ENCODE measurements at regions not wholly inside any gene's neighbourhood (a gene's known extent, or its start where the extent isn't known, plus 50 kb on each side); places are given as distances from the start of the nearest gene placed in this dataset.

DNA sequence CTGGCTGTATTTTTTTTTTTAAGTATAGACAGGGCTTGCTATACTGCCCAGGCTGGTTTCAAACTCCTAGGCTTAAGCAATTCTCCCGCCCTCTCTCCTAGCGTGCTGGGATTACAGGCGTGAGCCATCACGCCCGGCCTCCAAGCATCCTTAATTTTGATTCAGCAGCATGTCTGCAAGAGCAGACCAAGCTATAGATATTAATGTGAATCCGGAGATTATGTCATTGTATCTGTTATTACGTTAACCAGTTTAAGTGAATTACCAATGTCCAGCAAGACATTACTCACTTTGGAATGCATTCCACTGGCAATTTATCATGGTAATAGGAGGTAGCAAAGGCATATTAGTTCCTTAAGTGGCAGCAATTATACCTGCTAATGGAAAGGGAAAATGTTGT lies 179.7 kb downstream of the CHRM3 start:
- ATAC-seq (ENCODE audit: low FRiP score), result no peak
- TF ChIP-seq CTCF (IDR thresholded peaks at IDR 0.05), result no peak
- DNase-seq (ENCODE audit: low spot score), result no peak

GRCh38 chr1:239570878-239571277 lies 184.5 kb downstream of the CHRM3 start:
- DNase-seq (ENCODE audit: low spot score), result no peak
- ATAC-seq (ENCODE audit: low FRiP score), result no peak
- no peak for TF ChIP-seq CTCF (IDR thresholded peaks at IDR 0.05)

- ATAC-seq (ENCODE audit: low FRiP score) (no peak), DNase-seq (ENCODE audit: low spot score) (no peak)
- no peak for TF ChIP-seq CTCF (IDR thresholded peaks at IDR 0.05)
Observed at GRCh38 chr1:239572183-239572582, 185.8 kb downstream of the CHRM3 start.

GRCh38 chr1:239574112-239574511 lies 187.7 kb downstream of the CHRM3 start:
- ATAC-seq (ENCODE audit: low FRiP score), result no peak
- no peak for DNase-seq (ENCODE audit: low spot score)
- TF ChIP-seq CTCF (IDR thresholded peaks at IDR 0.05), result no peak

GRCh38 chr1:239575113-239575512 lies 188.7 kb downstream of the CHRM3 start:
- DNase-seq (ENCODE audit: low spot score) (no peak), ATAC-seq (ENCODE audit: low FRiP score) (no peak)
- TF ChIP-seq CTCF (IDR thresholded peaks at IDR 0.05), result no peak

GRCh38 chr1:239583536-239583935 lies 197.2 kb downstream of the CHRM3 start:
- DNase-seq (ENCODE audit: low spot score), result no peak
- no peak for TF ChIP-seq CTCF (IDR thresholded peaks at IDR 0.05)
- no peak for ATAC-seq (ENCODE audit: low FRiP score)

GRCh38 chr1:239586128-239586527 lies 199.8 kb downstream of the CHRM3 start:
- no peak for ATAC-seq (ENCODE audit: low FRiP score)
- DNase-seq (ENCODE audit: low spot score), result no peak
- TF ChIP-seq CTCF (IDR thresholded peaks at IDR 0.05), result no peak

Measured in omental fat pad (tissue), 3 donors.